ENCODE measurements at regions not wholly inside any gene's neighbourhood (a gene's known extent, or its start where the extent isn't known, plus 50 kb on each side); places are given as distances from the start of the nearest gene placed in this dataset.

GRCh38 chr13:73602295-73602694, 531.9 kb downstream of the KLF12 start:
- in situ Hi-C loops (cut with MboI; ENCODE audit: low pct_unique_long_range_greater_than_20kb, low sequenced_read_pairs, unreplicated experiment): no loop called here
- no peak for DNase-seq (ENCODE audit: low spot score)
- TF ChIP-seq, protein P1, sequence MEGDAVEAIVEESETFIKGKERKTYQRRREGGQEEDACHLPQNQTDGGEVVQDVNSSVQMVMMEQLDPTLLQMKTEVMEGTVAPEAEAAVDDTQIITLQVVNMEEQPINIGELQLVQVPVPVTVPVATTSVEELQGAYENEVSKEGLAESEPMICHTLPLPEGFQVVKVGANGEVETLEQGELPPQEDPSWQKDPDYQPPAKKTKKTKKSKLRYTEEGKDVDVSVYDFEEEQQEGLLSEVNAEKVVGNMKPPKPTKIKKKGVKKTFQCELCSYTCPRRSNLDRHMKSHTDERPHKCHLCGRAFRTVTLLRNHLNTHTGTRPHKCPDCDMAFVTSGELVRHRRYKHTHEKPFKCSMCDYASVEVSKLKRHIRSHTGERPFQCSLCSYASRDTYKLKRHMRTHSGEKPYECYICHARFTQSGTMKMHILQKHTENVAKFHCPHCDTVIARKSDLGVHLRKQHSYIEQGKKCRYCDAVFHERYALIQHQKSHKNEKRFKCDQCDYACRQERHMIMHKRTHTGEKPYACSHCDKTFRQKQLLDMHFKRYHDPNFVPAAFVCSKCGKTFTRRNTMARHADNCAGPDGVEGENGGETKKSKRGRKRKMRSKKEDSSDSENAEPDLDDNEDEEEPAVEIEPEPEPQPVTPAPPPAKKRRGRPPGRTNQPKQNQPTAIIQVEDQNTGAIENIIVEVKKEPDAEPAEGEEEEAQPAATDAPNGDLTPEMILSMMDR (IDR thresholded peaks at IDR 0.05; ENCODE audit: extremely low read depth, insufficient read depth, missing control alignments): no peak

DNA sequence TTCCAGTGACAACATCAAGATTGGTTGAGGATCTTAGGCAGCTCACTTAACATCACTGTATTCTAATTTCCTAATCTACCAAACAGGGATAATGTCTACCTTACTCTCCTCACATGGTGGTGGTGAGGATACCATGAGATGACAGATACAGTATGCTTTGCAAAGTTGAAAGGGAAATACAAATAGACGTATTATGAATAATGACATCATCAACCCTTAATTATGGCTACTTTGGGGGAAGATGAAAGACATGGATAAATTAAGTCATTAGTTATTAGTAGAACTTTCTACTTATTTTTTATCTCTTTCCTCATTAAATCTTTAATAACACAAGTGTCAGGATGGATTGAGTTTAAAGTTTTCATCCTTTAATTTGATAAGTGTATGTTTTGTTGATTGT, 532.5 kb downstream of the KLF12 start:
- in situ Hi-C loops (cut with MboI; ENCODE audit: low pct_unique_long_range_greater_than_20kb, low sequenced_read_pairs, unreplicated experiment): no loop called here

GRCh38 chr13:73599232-73600128, 534.7 kb downstream of the KLF12 start:
- TF ChIP-seq, protein P1 (IDR thresholded peaks at IDR 0.05; ENCODE audit: extremely low read depth, insufficient read depth, missing control alignments): no peak
- in situ Hi-C loops (cut with MboI; ENCODE audit: low pct_unique_long_range_greater_than_20kb, low sequenced_read_pairs, unreplicated experiment): no loop called here
- DNase-seq (ENCODE audit: low spot score): no peak

More for the DNA sequence above, 532.5 kb downstream of the KLF12 start:
- TF ChIP-seq, protein P1 (IDR thresholded peaks at IDR 0.05; ENCODE audit: extremely low read depth, insufficient read depth, missing control alignments): no peak
- DNase-seq (ENCODE audit: low spot score): no peak

GRCh38 chr13:73598020-73598712, 536.0 kb downstream of the KLF12 start:
- TF ChIP-seq, protein P1 (IDR thresholded peaks at IDR 0.05; ENCODE audit: extremely low read depth, insufficient read depth, missing control alignments): no peak
- no peak for DNase-seq (ENCODE audit: low spot score)
- in situ Hi-C loops (cut with MboI; ENCODE audit: low pct_unique_long_range_greater_than_20kb, low sequenced_read_pairs, unreplicated experiment): no loop called here

DNA sequence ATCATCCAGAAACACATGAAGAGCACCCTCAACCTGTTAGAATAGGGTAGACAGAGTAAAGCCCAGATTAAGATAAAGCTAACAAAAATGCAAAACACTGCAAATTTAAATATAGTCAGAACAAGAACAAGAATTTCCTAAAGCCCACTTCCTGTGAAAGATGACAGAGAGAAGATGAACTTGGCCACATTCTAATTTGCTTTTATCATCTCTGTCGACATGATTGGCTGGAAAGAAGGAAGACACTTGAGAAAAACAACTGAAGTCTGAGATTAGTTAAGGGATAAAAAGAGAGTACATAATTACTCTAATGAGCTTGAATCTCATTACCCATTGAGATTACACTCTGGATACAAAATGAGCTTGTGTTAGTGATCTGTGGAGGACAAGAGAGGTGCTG, 537.6 kb downstream of the KLF5 start:
- DNase-seq (ENCODE audit: low spot score): no peak
- TF ChIP-seq, protein P1 (IDR thresholded peaks at IDR 0.05; ENCODE audit: extremely low read depth, insufficient read depth, missing control alignments): no peak
- in situ Hi-C loops (cut with MboI; ENCODE audit: low pct_unique_long_range_greater_than_20kb, low sequenced_read_pairs, unreplicated experiment): no loop called here

DNA sequence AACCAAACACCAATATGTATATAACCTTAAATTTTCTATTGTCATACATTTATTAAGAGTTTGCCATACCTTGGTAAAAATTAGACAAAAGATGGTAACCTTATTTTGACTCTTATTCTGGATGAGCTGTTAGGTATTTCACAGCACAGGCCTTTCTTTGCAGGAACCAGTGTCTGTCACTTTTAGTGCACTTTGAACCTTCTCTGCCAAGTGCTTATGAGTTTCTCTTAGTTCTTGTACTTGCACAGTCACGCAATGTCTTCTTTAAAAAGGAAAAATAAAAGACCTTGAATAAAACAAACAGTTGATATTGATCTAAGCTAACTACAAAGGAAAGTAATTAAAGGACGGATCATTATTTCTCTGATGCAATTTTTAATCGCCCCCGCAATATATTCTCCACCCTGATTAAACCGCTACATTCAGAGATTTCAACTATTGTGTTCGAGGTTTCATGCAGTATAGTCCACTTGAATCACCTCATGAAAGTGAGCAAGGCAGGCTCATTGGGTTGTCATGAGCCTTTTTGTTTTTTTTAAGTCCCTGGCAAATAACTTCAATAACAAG, 534.5 kb downstream of the KLF5 start:
- TF ChIP-seq, protein P1 (IDR thresholded peaks at IDR 0.05; ENCODE audit: extremely low read depth, insufficient read depth, missing control alignments): no peak
- in situ Hi-C loops (cut with MboI; ENCODE audit: low pct_unique_long_range_greater_than_20kb, low sequenced_read_pairs, unreplicated experiment): no loop called here
- no peak for DNase-seq (ENCODE audit: low spot score)
